ENCODE measurements at regions not wholly inside any gene's neighbourhood (a gene's known extent, or its start where the extent isn't known, plus 50 kb on each side); places are given as distances from the start of the nearest gene placed in this dataset.

- no peak for DNase-seq (ENCODE audit: low read depth)
These were observed 270.1 kb downstream of the SOX9 start for GRCh38 chr17:72390675-72391508.

DNA sequence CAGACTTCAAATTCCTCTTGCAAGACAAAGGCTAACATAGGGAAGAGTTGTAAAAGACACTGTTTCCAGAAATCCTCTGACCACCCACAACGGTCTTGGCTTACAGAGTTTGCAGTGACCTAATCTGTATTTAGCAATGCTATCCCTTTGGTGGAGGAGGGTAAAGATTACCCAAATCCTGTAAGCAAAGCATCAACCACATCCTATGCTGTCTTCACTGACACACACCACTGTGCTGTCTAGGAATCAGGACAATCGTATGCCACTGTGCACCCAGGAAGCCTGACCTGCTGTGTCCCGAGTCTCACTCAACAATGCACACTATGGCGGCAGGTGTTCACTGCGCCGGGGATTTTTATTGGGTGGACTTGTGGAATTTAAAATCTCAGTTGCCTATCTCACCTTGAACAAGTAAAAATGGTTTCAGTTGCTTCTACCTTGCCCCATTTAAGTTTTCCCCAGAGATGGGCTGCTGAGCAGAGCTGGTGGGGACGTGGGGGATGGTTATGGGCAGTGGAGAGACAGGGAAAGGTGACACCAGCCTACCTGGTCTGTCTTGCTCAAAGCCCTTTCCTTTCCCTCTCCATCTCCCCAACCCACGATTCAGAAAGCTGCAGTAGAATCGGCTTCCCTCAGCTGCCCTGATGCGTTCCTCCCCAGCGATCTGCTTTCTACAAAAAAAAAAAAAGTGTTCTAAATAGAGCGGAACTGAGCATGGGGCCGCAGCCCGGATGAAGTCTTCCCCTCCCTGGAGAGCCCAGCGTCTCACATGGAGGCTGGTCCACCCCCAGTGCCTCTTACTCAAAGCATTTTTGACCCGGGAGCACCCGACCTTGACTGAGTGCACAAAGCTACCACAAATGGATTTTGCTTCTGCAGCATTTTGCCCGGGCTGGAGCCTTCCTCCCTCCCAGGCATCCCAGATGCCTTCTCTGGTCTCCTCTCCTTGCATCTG, 271.5 kb downstream of the SOX9 start:
- no peak for DNase-seq (ENCODE audit: low read depth)

GRCh38 chr17:72393553-72393952, 272.7 kb downstream of the SOX9 start:
- no peak for DNase-seq (ENCODE audit: low read depth)

DNA sequence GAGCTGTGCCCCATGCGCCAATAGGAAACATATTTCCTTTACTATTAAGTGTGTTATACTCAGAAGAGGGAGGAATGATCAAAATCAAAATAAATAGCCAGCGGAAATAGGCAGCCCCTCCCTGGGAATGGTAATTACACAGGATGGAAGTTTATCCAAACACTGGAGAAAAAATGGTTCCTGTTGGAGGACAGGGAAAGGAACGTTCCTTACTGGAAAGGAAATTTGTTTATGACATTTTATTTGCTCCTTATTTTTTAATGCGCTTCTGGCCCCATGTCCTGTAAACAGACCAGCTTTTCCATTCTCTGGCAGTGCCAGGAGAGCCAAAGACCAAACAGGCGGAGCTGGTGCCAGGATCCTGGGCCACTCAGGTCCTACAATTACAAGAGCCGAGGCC, 273.7 kb downstream of the SOX9 start:
- DNase-seq (ENCODE audit: low read depth), result no peak

DNA sequence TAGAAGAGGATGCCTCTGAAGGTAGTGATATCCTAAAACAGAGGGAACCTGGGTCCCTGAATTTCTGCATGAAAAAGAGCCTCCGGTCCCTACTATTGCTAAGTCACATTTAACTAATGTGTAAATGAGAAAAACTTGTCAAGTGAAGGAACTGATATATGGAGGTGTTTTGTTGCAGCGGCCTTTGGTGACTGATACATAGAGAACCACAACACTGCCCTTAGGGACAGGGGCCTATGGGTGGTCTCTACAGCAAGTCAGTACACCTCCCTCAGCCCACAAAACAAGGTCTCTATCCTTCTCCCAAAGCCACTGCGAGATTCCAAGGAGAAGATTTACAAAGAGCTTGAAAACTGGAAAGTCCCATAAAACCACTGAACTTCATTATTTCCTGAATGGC, 275.3 kb downstream of the SOX9 start:
- no peak for DNase-seq (ENCODE audit: low read depth)

- DNase-seq (ENCODE audit: low read depth), result no peak
These were observed 276.4 kb downstream of the SOX9 start for GRCh38 chr17:72397223-72397667.

- DNase-seq (ENCODE audit: low read depth), result no peak
These were observed 276.9 kb downstream of the SOX9 start for GRCh38 chr17:72397687-72398086.

GRCh38 chr17:72399023-72399607, 278.3 kb downstream of the SOX9 start:
- DNase-seq (ENCODE audit: low read depth), result no peak

DNA sequence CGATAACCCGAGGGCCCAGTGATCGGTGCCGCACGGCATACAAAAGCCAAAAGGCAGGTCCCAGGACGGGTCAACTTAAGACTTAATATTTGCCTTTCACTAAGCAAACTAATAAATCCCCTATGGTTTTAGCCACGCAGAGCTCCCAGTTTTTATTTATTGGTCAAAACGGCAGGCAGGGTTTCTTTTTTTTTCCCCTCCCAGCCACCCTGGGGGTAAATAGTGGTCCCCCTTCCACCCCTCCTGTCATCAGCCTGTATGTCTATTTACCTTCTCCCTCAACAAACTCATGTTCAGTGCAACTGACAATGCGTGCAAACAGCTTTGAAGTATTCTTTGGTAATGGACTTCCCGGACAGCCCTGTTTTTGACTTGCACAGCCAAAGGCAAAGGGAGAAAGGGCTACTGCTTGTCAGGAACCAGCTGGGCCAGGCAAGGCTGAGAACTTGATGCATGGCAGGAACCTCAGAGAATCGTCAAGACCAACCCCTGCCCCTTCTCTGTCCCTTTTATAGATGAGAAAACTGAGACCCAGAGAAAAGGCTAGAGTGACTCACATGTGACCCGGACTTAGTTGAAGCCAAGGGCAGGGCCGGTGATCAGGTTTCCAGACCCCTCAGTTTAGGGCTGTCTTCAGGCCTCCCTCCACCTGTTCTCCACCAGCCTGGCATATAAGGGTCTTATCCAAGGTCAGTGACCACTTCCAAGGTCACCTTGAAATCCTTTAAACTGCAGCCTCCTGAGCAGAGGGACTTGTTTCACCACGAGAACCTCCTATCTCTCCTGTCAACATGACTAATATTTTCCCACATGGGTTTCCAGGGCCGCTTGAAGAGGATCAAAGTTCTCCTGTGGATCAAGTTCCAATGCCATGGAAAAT, 279.0 kb downstream of the SOX9 start:
- no peak for DNase-seq (ENCODE audit: low read depth)

GRCh38 chr17:72400488-72400827, 279.6 kb downstream of the SOX9 start:
- no peak for DNase-seq (ENCODE audit: low read depth)

DNA sequence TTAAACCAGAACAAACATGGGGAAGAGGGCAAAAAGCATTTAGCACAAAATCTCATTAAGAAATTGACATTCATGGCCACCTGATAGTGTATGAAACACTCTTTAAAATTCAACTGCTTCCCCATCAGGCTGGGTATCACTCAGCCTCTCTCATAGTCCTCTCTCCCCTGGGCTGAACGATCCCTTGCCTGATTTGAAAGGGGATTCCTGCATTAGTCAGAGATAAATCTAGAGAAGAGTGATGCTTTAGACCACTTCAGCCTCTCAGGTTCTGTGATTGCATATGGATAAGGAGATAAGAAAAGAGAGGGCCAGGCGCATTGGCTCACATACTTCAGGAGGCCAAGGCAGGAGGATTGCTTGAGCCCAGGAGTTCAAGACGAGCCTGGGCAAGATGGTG, 280.0 kb downstream of the SOX9 start:
- no peak for DNase-seq (ENCODE audit: low read depth)

- no peak for DNase-seq (ENCODE audit: low read depth)
These were observed 281.3 kb downstream of the SOX9 start for GRCh38 chr17:72401883-72402726.

- DNase-seq (ENCODE audit: low read depth), result no peak
These were observed 281.9 kb downstream of the SOX9 start for GRCh38 chr17:72402727-72403210.

DNA sequence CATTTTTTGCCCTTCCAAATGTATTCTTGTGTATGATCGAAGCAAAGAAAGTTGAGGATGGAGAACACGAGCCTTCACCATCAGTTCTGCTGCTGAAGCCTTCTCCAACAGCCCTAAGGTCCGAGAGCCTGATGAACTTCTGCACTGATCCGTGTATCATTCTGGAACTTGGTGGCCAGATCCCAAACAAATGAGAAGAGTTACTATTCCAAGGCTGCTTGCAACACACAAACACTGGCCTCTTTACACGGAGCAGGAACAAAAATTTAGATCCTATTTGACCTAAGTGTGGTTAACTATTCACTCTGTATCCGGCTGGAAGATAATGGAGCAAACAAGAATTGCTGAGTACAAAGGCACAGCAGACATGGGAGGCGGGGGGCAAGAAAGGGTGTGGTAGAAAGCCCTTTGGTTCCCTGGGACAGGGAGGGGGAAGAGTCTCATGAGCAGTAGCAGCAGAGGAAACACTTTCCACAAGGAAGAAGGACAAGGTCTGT, 282.9 kb downstream of the SOX9 start:
- DNase-seq (ENCODE audit: low read depth), result no peak

GRCh38 chr17:72404872-72405271, 284.1 kb downstream of the SOX9 start:
- no peak for DNase-seq (ENCODE audit: low read depth)

- no peak for DNase-seq (ENCODE audit: low read depth)
These were observed 284.9 kb downstream of the SOX9 start for GRCh38 chr17:72405662-72406230.

GRCh38 chr17:72406498-72406897, 285.7 kb downstream of the SOX9 start:
- DNase-seq (ENCODE audit: low read depth), result no peak

DNA sequence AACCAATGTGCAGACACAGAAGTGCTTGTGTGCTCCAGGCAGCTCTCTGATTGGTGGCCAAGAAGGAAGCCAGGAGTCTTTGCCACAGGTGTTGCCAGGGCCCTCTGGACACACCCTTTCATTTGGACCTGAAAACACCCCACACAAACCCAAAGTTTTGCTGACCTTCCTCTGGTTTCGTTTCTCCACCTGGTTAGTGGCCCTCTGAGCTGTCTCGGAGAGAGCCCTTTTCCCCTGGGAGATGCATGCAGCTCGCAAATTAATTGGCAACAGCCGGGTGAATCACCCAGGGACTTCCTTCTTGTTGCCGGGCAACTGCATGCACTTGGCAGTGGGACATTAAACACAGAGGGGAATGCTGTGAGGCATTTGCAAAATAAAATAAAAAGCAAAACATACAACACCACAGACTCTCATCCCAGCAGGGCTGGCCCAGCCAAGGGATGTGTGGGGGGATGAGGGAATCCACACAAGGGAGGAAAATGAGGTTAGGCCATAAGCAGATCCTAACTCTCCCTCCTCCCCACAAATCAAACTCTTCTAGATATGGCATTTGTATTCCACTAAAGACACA, 286.6 kb downstream of the SOX9 start:
- DNase-seq (ENCODE audit: low read depth), result no peak

DNA sequence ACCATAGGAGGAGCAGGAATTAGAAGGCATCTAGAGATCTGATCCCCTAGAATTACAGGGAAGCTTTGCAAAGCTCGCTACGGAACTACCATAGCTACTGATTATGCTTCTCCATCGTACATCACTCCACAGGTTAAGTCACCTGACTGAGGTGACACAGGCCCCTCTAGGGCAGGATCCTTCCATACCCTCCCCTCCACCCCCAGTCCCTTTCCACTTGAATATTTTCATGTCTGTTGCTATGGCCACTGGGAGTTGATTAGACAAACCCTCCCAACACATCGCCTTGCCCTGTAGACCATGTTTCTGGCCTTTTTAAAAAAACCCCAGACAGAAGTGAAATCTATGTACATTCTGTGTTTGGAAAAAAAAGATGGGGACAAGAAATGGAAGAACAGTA, 287.1 kb downstream of the SOX9 start:
- no peak for DNase-seq (ENCODE audit: low read depth)

DNA sequence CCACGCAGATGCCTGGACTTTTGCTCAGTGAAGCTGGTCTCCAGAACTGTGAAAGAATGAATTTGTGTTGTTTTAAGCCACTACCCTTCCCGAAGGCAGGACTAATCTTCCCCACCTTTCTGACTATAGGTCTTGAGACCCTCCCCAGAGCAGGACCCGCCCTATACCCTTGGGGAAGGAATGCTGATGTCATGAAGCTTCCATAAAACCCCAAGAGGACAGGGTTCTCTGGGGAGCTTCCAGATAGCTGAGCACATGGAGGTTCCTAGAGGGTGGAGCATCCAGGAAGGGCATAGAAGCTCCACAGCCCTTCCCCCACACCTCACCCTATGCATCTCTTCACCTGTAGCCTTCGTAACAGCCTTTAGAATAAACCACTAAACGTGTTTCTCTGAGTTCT, 287.8 kb downstream of the SOX9 start:
- no peak for DNase-seq (ENCODE audit: low read depth)
